ENCODE measurements at regions not wholly inside any gene's neighbourhood (a gene's known extent, or its start where the extent isn't known, plus 50 kb on each side); places are given as distances from the start of the nearest gene placed in this dataset.

DNA sequence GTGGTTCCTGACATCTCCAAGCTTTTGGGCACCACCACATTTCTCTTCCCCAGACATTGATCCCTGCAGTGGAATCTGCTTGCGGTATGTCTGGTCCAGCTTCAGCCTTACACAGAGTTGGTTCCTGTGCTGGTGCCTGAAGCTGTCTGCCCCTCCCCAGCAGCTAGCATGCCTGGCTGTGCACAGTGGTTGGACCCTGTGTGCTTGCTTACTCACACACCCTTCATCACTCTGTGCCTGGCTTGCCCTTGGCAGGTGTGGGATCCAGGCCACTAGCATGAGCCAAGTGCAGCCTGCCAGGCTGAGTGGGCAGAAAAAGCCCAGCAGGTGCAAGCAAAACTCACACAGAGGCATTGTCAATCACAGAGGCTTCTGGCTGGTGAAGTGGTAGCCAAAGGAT lies 473.8 kb downstream of the ACTRT1 start (continued):
- TF ChIP-seq SAP30 (IDR thresholded peaks at IDR 0.05; ENCODE audit: insufficient read depth, insufficient replicate concordance, low read length) (no peak), SP1 (IDR thresholded peaks at IDR 0.05; ENCODE audit: low read depth, low read length) (no peak), TAF7 (optimal IDR thresholded peaks at IDR 0.05; ENCODE audit: borderline replicate concordance, low read depth, low read length) (no peak), RFX5 (IDR thresholded peaks at IDR 0.05; ENCODE audit: borderline replicate concordance, low read depth, low read length) (no peak), NRF1 (IDR thresholded peaks at IDR 0.05; ENCODE audit: low read depth, low read length) (no peak), POLR2AphosphoS5 (IDR thresholded peaks at IDR 0.05; ENCODE audit: low read depth, low read length) (no peak), KDM4A (IDR thresholded peaks at IDR 0.05; ENCODE audit: low read depth, low read length, severe bottlenecking) (no peak)
- TF ChIP-seq, protein P1, sequence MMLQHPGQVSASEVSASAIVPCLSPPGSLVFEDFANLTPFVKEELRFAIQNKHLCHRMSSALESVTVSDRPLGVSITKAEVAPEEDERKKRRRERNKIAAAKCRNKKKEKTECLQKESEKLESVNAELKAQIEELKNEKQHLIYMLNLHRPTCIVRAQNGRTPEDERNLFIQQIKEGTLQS (IDR thresholded peaks at IDR 0.05; ENCODE audit: insufficient read depth, low read depth, low read length) = no peak
